ENCODE measurements at regions not wholly inside any gene's neighbourhood (a gene's known extent, or its start where the extent isn't known, plus 50 kb on each side); places are given as distances from the start of the nearest gene placed in this dataset.

DNA sequence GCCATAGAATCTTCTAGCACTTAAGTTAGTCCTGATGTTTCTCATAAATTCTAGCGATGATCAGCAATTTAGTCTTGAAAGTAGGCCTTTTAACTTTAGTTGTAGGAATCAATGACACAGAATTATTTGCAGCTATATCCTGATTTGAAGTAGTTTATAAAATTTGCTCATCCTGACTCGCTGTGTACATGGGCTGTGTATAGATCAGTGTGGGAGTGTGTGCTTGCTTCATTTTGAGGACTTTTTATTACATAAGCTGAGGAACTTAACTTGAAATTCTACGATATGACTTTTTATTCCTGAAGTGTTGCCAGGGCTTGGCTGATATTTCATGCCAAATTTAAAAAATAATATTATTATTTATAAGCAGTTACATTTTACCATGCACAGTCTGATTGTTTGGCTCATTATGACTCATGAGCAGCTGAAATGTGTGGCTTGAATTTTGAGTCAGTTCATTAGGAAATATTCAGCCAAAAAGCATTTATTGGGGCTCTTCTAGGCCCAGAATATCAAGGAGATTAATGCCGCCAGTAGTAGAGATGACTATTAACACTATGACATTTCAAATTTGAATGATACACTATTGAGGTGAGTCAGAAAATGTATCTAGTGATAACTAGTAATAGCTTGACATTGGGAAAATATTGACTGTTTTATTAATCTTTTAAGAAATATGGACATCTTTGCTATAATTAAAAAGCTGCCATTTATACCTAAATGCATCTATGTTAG lies 128.9 kb upstream of the LIMCH1 start:
- TF ChIP-seq EZH2phosphoT487 (IDR thresholded peaks at IDR 0.05; ENCODE audit: low read depth, severe bottlenecking, unreplicated experiment) = no peak
- TF ChIP-seq, protein P1, sequence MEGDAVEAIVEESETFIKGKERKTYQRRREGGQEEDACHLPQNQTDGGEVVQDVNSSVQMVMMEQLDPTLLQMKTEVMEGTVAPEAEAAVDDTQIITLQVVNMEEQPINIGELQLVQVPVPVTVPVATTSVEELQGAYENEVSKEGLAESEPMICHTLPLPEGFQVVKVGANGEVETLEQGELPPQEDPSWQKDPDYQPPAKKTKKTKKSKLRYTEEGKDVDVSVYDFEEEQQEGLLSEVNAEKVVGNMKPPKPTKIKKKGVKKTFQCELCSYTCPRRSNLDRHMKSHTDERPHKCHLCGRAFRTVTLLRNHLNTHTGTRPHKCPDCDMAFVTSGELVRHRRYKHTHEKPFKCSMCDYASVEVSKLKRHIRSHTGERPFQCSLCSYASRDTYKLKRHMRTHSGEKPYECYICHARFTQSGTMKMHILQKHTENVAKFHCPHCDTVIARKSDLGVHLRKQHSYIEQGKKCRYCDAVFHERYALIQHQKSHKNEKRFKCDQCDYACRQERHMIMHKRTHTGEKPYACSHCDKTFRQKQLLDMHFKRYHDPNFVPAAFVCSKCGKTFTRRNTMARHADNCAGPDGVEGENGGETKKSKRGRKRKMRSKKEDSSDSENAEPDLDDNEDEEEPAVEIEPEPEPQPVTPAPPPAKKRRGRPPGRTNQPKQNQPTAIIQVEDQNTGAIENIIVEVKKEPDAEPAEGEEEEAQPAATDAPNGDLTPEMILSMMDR (IDR thresholded peaks at IDR 0.05; ENCODE audit: poor library complexity) = no peak
- TF ChIP-seq EZH2 (IDR thresholded peaks at IDR 0.05; ENCODE audit: borderline replicate concordance) = no peak
- DNase-seq (ENCODE audit: low spot score) = no peak
- Histone ChIP-seq H3K79me2 (no peaks in the 10 kb centered on the region), H2AFZ (no peak overlapping the region), H3K9me3 (ENCODE audit: low read depth) (no peaks in the 10 kb centered on the region), H3K36me3 (replicated peaks; ENCODE audit: insufficient read depth, low read depth) (no peaks in the 10 kb centered on the region), H3K27me3 (no peaks in the 10 kb centered on the region), H3K9me2 (replicated peaks; ENCODE audit: insufficient read depth) (no peaks in the 10 kb centered on the region), H3K4me1 (ENCODE audit: insufficient read depth) (no peaks in the 10 kb centered on the region), H4K20me1 (ENCODE audit: insufficient read depth, poor library complexity, severe bottlenecking) (no peaks in the 10 kb centered on the region), H3K4me2 (no peak overlapping the region), H3K4me3 (no peak overlapping the region), H3K27ac (no peak overlapping the region)
- 95% methylated on average over 4 of the region's 4 CpGs for WGBS (ENCODE audit: low lambda C conversion rate, missing lambda C conversion rate)

DNA sequence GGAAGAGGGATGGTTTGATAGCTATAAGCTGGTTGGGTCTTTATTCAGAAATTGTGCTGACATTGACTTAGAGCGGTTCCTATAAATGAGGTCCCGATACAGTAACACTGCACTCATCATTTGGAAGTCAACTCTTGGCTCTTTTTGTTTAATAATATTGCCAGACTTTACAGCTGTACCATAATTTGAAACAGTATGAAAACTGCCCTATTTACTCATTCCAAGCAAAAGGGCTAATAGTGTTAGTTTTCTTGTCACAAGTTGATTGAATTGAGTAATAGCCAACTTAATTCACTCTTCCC lies 128.4 kb upstream of the LIMCH1 start:
- Histone ChIP-seq H3K4me3 (no peak overlapping the region), H2AFZ (no peak overlapping the region), H3K4me1 (ENCODE audit: insufficient read depth) (no peaks in the 10 kb centered on the region), H3K9me2 (replicated peaks; ENCODE audit: insufficient read depth) (no peaks in the 10 kb centered on the region), H3K79me2 (no peaks in the 10 kb centered on the region), H3K9me3 (ENCODE audit: low read depth) (no peaks in the 10 kb centered on the region), H3K36me3 (replicated peaks; ENCODE audit: insufficient read depth, low read depth) (no peaks in the 10 kb centered on the region), H3K27ac (no peak overlapping the region), H4K20me1 (ENCODE audit: insufficient read depth, poor library complexity, severe bottlenecking) (no peaks in the 10 kb centered on the region), H3K4me2 (no peak overlapping the region), H3K27me3 (no peaks in the 10 kb centered on the region)
- TF ChIP-seq EZH2 (IDR thresholded peaks at IDR 0.05; ENCODE audit: borderline replicate concordance) = no peak
- no peak for TF ChIP-seq EZH2phosphoT487 (IDR thresholded peaks at IDR 0.05; ENCODE audit: low read depth, severe bottlenecking, unreplicated experiment)
- DNase-seq (ENCODE audit: low spot score) = no peak
- 97% methylated on average over 2 of the region's 2 CpGs for WGBS (ENCODE audit: low lambda C conversion rate, missing lambda C conversion rate)

DNA sequence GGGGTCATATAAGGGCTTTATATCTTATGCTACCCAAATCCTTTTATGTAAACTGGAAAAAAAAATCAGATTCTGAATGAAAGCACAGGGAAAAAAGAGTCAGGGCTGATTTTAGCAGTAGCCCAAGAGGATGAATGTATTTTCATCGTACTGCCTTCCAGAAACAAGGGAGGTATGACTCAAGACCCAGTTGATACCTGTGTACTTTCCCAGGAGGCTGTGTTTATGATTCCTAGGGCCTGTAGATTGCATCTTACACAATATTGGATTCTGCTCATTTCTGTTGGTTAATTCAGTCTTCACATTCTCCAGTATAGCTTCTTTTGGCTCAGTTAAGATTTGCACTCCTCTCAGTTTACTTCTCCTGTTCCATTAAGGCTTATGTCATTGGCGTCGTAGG lies 127.9 kb upstream of the LIMCH1 start:
- Histone ChIP-seq H3K4me1 (ENCODE audit: insufficient read depth) (no peaks in the 10 kb centered on the region), H4K20me1 (ENCODE audit: insufficient read depth, poor library complexity, severe bottlenecking) (no peaks in the 10 kb centered on the region), H3K4me3 (no peak overlapping the region), H3K79me2 (no peaks in the 10 kb centered on the region), H3K27ac (no peak overlapping the region), H3K27me3 (no peaks in the 10 kb centered on the region), H3K9me3 (ENCODE audit: low read depth) (no peaks in the 10 kb centered on the region), H3K4me2 (no peak overlapping the region), H3K9me2 (replicated peaks; ENCODE audit: insufficient read depth) (no peaks in the 10 kb centered on the region), H2AFZ (no peak overlapping the region), H3K36me3 (replicated peaks; ENCODE audit: insufficient read depth, low read depth) (no peaks in the 10 kb centered on the region)
- no peak for DNase-seq (ENCODE audit: low spot score)
- TF ChIP-seq EZH2 (IDR thresholded peaks at IDR 0.05; ENCODE audit: borderline replicate concordance) (no peak), EZH2phosphoT487 (IDR thresholded peaks at IDR 0.05; ENCODE audit: low read depth, severe bottlenecking, unreplicated experiment) (no peak)
- TF ChIP-seq, protein P1 (IDR thresholded peaks at IDR 0.05; ENCODE audit: poor library complexity) = no peak
- WGBS (ENCODE audit: low lambda C conversion rate, missing lambda C conversion rate) = 77% methylated on average over 3 of the region's 3 CpGs

DNA sequence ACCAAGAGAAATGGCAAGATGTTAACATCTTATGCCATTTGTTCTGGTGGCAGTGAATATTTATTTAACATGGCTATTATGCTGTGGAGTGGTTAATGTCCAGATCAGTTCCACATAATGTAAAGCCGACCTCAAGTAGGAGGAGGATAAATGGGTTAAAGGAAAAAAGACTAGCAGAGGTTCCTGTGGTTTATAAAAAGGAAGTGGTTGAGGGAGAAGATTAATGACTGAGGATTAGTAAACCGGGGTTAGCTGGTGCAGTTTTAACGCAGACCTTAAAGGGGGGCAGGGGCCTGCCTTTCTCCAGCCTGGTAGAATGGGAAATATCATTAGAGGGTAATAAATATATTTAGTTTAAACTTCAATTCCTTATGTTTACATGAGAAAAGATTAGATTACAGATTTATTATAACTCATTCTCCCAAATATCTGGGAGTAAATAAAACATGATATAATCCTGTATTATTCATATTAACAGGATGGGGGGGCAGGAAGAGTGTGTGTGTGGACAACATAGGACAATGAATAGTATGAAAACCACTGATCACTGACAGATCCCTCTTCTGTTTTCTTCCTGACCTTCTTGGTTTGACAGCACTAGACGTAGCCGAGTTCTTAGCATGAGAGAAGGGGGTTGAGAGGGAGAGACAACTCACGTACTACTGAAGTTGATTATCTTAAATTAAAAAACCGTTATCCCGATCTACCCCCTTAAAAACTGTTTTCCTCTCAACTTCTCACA lies 124.1 kb upstream of the LIMCH1 start:
- Histone ChIP-seq H3K36me3 (replicated peaks; ENCODE audit: insufficient read depth, low read depth) (no peaks in the 10 kb centered on the region), H3K4me2 (no peak overlapping the region), H3K79me2 (no peaks in the 10 kb centered on the region), H4K20me1 (ENCODE audit: insufficient read depth, poor library complexity, severe bottlenecking) (no peaks in the 10 kb centered on the region), H3K4me1 (ENCODE audit: insufficient read depth) (no peaks in the 10 kb centered on the region), H3K9me3 (ENCODE audit: low read depth) (no peaks in the 10 kb centered on the region), H3K4me3 (no peak overlapping the region), H2AFZ (no peak overlapping the region), H3K9me2 (replicated peaks; ENCODE audit: insufficient read depth) (no peaks in the 10 kb centered on the region), H3K27me3 (no peaks in the 10 kb centered on the region), H3K27ac (no peak overlapping the region)
- WGBS (ENCODE audit: low lambda C conversion rate, missing lambda C conversion rate) = 26% methylated on average over 8 of the region's 8 CpGs
- no peak for DNase-seq (ENCODE audit: low spot score)
- TF ChIP-seq, protein P1 (IDR thresholded peaks at IDR 0.05; ENCODE audit: poor library complexity) = no peak
- TF ChIP-seq EZH2 (IDR thresholded peaks at IDR 0.05; ENCODE audit: borderline replicate concordance) = no peak
- TF ChIP-seq EZH2phosphoT487 (IDR thresholded peaks at IDR 0.05; ENCODE audit: low read depth, severe bottlenecking, unreplicated experiment) = no peak
